ENCODE measurements at regions not wholly inside any gene's neighbourhood (a gene's known extent, or its start where the extent isn't known, plus 50 kb on each side); places are given as distances from the start of the nearest gene placed in this dataset.

DNA sequence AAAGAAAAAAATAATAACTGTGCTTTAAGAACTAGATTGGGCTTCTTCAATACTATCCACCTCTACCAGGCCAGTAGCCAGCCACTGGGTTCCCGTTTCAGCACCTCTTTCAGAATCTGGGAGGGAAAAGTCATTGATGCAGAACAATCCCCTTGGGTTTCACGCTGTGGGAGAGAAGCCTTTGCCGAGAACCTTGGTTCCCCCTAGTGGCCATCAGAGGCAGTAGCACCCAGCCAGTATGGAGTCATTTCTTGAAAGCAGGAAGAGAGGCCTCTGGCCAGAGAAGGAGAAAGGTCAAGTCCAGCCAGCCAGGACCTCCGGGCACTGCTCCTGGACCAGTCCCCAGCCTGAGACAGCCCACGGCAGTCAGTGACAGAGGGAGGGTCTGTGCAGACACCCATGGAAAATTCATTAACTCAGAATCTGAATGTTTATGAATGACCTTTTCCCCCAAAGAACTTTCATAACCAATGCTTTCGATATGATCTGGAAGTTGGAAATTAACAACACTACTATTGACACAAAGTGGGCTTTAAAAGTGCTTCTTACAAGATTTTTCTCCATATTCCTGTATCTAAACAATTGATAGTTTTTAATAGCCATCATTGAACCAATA lies 51.2 kb upstream of the CDH5 start:
- no peak for TF ChIP-seq POLR2AphosphoS5 (IDR thresholded peaks at IDR 0.05)
- TF ChIP-seq, protein P1, sequence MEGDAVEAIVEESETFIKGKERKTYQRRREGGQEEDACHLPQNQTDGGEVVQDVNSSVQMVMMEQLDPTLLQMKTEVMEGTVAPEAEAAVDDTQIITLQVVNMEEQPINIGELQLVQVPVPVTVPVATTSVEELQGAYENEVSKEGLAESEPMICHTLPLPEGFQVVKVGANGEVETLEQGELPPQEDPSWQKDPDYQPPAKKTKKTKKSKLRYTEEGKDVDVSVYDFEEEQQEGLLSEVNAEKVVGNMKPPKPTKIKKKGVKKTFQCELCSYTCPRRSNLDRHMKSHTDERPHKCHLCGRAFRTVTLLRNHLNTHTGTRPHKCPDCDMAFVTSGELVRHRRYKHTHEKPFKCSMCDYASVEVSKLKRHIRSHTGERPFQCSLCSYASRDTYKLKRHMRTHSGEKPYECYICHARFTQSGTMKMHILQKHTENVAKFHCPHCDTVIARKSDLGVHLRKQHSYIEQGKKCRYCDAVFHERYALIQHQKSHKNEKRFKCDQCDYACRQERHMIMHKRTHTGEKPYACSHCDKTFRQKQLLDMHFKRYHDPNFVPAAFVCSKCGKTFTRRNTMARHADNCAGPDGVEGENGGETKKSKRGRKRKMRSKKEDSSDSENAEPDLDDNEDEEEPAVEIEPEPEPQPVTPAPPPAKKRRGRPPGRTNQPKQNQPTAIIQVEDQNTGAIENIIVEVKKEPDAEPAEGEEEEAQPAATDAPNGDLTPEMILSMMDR (IDR thresholded peaks at IDR 0.05), result peak in 5 of 7 experiments; percentile 73 to 97 (median 96)
- TF ChIP-seq POLR2A (IDR thresholded peaks at IDR 0.05), result no peak
- no peak for TF ChIP-seq EP300 (IDR thresholded peaks at IDR 0.05)
